NCI-H524 (cell line): ENCODE measurements at regions not wholly inside any gene's neighbourhood (a gene's known extent, or its start where the extent isn't known, plus 50 kb on each side); places are given as distances from the start of the nearest gene placed in this dataset.

ENCODE experiments used
- DNase-seq, 2 experiments: peaks; one replicate each; lab custom pipeline; 2025; lab: John Stamatoyannopoulos, UW

DNA sequence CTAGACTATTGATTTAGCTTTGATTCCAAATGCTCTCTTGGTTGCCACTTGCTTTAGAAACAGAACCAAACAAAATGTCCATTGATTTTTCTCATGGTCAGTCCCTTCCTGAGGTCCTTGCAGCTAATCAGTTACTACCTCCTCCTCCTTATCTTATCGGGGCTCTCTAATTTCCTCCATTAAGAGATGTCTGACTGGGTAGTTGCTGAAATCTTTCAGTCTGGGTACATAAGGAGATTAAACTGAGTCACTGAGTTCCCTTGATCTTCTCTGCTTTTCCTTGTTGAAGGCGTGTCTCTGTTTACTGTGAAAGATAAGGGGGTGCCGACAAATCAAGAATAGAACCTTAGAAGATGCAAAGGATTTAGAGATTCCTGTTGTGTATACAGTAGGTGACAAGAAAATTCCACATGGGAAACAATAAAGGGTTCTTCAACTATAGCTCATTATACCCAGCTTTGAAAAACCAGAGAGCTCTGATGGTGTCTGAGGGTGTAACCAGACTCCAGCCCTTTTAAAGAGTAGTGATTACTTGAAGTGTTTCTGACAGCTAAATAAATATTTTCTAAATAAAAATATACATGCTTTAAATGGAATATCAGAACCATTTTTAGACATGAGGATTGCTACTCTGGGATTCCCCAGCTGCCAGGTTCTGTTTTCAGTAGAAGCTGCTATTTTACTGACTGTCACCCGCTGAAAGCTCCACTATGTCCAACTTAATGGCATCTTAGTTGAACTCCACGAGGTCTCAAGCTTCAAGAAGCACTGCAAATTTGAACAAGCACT is 791.3 kb upstream of the SOX9 start:
- no peak for DNase-seq

GRCh38 chr17:71330099-71330375 is 790.8 kb upstream of the SOX9 start:
- DNase-seq = no peak

GRCh38 chr17:71331754-71332325 is 789.0 kb upstream of the SOX9 start:
- DNase-seq = no peak

DNA sequence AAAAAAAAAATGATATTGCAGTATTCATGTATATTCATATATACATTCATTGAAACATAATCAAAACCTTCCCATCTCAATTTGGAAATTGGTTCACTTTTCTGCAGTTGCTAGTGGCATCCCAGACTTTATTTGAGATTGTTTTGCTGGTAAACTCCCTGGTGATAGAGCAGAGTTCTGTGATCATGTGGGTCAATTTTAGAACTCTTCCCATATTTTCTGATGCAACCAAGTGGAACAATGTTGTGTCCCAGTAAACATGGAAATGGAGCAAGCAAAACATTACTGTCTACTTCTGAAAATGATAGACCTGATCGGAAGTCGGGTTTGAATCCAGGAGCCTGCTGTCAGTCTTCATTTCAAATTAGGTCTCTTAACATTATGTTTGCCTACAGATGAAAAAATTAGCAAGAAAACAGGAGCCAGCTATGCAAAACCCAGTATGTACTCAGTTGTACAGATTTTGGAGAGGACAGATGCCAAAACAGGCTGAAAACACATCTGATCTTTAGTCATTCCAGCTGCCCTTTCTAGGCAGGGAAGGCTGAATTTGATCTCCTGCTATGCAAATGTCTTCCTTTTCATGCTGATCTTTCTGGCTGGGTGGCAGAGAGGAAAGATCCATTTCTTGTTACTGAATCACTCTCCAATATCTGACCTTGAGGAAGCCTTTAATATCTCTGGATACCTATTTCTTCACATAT is 786.6 kb upstream of the SOX9 start:
- DNase-seq = peak in 1 of 2 experiments; percentile 17

DNA sequence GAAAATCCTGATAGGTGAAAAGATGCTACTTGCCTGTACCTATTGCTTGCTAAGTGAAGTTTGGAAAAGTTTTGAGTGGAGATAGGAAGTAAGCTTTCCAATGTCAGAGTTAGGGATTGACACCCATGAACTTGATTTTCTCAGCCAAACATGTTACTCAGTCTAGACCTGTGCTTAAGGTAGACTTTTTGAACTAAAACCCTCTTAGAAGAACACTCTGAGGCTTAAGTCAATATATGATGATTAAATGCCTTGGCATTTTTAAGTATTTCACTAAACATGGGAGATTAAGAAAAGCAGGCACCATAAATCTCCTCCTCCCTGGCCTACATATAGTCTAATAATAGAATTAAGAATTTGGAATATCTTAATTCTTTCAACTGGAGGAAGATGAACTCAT is 785.6 kb upstream of the SOX9 start:
- no peak for DNase-seq

- DNase-seq = no peak
Measured at GRCh38 chr17:71337938-71338337, 782.9 kb upstream of the SOX9 start.

- DNase-seq = no peak
Measured at GRCh38 chr17:71338396-71338795, 782.4 kb upstream of the SOX9 start.

DNA sequence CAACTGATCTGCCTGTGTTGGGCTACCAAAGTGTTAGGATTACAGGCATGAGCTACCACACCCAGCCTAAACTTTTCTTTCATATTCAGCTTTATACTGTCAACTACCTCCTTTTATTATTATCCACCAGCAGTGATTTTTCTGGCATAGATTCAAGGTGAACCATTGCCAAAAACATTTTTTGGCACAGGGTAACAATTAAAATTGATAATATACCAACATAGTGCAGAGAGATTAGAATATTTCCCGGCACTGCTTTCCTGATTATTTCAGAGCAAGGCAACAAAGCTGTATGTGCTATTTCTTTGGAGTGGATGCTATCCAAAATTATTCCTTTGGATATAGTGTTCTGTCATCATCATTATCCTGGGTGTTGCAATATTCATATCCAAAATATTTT is 781.6 kb upstream of the SOX9 start:
- no peak for DNase-seq

- DNase-seq = no peak
Measured at GRCh38 chr17:71342737-71343136, 778.1 kb upstream of the SOX9 start.

GRCh38 chr17:71349908-71350600 is 770.8 kb upstream of the SOX9 start:
- no peak for DNase-seq

DNA sequence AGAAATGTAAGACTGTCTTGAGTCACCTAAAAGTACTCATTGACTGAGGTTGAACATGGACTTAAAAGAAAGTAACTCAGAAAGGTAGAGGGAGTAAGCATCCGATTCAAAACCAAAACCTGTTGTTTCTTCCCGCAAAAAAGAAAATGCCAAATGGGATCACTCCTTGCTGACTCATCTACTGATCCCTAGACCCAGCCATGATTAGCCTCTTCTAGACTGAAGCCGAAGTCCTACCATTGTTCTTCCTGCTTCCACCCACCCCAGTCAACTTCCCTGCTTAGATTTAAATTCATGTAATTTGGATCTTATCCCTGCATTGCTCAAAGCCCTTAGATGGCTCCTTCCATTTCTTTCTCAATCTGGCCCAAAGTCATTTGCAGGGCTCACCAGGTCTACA is 760.5 kb upstream of the SOX9 start:
- DNase-seq = no peak

DNA sequence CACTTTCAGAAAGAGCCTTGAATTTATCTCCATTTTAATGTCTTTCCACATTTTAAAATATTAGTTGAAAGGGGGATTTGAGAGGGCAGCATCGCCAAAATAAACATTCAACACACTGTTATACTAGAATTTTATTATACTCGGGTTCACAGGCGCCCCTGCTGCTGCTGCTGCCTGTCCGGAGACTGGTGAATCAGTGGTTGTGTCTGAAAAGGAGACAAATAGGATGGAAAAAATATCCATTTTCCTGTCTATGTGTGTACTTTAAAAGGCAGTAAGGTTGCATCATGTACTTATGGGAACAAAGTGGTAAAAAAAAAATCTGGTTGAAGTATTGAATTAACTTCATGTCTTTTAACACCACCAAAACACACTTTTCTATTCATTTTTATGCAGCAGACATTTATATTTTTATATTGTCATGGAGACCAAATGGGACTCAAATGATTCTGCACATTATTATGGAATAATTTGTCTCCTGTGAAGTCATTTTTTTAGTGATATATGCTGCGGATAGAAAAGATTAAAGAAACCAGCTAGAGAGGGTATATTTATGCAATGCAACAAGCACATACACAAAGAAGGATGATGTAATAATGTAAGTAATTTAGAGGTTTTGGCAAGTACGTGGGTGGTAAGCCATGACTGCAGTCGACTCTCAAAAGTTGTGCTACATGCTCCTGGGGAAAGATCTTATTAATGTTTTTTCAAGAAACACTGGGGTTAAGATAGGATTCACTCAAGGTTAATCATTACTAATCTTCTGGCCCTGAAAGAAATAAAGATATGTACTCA is 759.0 kb upstream of the SOX9 start:
- no peak for DNase-seq

GRCh38 chr17:71363661-71364060 is 757.2 kb upstream of the SOX9 start:
- DNase-seq = no peak

- DNase-seq = peak; percentile 83 to 86
Measured at GRCh38 chr17:71371809-71372208, 749.0 kb upstream of the SOX9 start.

DNA sequence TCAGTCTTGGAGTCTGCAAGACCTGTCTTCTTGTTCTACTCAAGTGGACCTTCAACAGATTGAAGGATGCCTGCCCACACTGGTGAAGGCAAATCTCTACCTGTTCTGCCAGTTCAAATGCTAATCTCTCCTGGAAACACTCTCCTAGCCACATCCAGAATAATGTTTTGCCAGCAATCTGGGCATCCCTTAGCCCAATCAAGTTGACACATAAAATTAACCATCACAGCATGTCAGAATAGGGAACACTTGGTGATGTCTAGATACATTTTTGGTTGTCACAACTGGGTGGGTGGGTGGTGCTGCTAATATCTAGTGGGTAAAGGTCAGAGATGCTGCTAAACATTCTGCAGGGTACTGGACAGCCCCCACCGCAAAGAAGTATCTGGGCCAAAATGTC is 744.9 kb upstream of the SOX9 start:
- DNase-seq = no peak

DNA sequence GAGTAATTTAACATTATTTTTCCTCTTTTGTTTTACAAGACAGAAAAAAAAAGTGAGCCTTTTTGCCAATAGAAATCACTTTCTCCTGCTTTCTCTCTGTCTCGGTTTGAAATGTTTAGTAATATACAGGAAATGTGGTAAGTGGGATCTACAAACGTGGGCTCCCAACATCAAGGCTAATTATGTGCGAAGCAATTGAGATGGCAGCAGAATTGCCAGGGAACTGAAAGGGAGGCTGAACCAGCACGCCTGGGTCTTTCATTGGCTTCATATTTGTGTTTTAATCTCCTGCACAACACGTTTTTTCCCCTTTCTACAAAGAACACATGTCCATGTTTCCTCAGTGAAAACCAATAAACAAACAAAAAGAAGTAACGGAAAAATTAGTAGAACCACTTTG is 743.9 kb upstream of the SOX9 start:
- no peak for DNase-seq

DNA sequence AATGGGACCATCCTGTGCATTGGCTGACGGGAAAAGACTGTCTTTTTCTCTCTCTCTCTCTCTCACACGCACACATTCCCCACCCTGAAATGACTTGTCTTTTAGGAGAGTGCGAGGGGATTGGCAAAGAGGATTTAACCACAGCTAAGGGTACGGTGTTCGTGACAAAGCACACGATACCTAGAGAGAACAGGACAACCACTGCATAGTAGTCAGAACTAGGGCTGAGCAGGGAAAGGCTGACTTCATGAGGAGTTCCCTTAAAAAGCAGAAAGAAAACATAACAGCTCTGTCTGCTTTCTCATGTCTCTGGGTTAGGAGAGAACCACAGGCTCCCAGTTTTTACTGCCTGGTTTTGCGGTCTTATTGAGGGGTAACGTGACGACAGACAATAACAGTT is 742.8 kb upstream of the SOX9 start:
- no peak for DNase-seq

- DNase-seq = no peak
Measured at GRCh38 chr17:71378741-71379140, 742.1 kb upstream of the SOX9 start.

- DNase-seq = no peak
Measured at GRCh38 chr17:71379512-71379911, 741.3 kb upstream of the SOX9 start.

- no peak for DNase-seq
Measured at GRCh38 chr17:71380535-71380934, 740.3 kb upstream of the SOX9 start.

DNA sequence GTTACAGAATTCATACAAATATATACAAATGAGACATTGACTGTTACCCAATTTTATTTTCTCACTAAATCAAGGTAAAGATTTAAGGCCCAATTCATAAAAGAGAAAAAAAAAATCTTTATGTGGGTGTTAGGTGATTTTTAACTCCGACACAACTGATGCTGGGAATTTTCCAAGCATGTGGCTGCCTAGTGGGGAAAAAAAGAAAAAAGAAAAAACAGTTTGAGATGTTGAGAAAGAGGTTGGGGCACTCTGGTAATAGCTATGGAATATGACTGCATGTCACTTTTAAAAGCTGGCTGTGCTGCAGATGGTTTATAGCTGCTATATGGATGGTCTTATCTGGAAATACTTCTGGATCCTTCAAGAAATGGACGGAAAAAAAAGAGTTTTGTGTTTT is 739.9 kb upstream of the SOX9 start:
- DNase-seq = no peak

DNA sequence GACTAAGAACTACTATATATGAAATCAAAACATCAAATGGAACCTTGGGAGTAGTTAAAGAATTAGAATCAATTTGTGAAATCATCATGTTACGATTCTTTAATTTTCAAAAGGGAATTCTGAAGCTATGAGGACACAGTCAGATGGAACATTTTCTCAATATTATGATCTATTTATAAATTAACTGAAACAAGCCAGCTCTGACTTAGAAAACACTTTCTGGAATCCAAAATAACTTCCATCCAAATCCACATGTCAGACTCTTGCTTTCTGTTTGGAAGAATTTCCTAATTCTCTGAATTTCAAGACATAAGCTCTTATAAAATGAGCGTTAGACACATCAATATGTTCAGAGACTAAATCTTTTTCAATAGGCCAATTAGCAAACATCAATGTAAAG is 737.7 kb upstream of the SOX9 start:
- DNase-seq = no peak
